WTC11 (cell line): ENCODE measurements at regions not wholly inside any gene's neighbourhood (a gene's known extent, or its start where the extent isn't known, plus 50 kb on each side); places are given as distances from the start of the nearest gene placed in this dataset.
"Not testable (repeated sequence)": the region's sequence is repeated elsewhere in the genome, so short reads cannot be mapped to it uniquely, and the experiment has no call there.

Experiments
- ATAC-seq: fragments of 200-7000 bp; cut with Tn5 transposase; 2 replicates; pipeline ENCODE4 v1.10.0; 2021; ENCODE audit warnings: mild to moderate bottlenecking, moderate library complexity
- CTCF ChIA-PET: fragments of 300-600 bp; sonication (Branson Sonifier 250); formaldehyde crosslinking; loops from one replicate; lab custom pipeline; 2021; ENCODE audit warnings: antibody characterized with exemption; lab: Charles Lee
- POLR2A ChIA-PET: fragments of 350-600 bp; sonication (Branson Sonifier 250); formaldehyde crosslinking; loops from one replicate; lab custom pipeline; 2021; ENCODE audit warnings: antibody characterized with exemption; lab: Charles Lee
- DNase-seq: peaks from one replicate; pipeline ENCODE4 v3.0.0; 2021; ENCODE audit warnings: low spot score
- H3K27ac Mint-ChIP-seq: 2 replicates; pipeline ENCODE4 v1.8.0; 2021; ENCODE audit warnings: mixed read lengths
- H3K27me3 Mint-ChIP-seq: 2 replicates; pipeline ENCODE4 v1.8.0; 2021; ENCODE audit warnings: low read depth, mild to moderate bottlenecking, moderate library complexity, mixed read lengths
- H3K36me3 Mint-ChIP-seq: 2 replicates; pipeline ENCODE4 v1.8.0; 2021; ENCODE audit warnings: mixed read lengths
- H3K4me1 Mint-ChIP-seq: 2 replicates; pipeline ENCODE4 v1.8.0; 2022; ENCODE audit warnings: mixed read lengths
- H3K4me3 Mint-ChIP-seq: 2 replicates; pipeline ENCODE4 v1.8.0; 2021; ENCODE audit warnings: mild to moderate bottlenecking, moderate library complexity, mixed read lengths
- H3K9me3 Mint-ChIP-seq: 2 replicates; pipeline ENCODE4 v1.8.0; 2021; ENCODE audit warnings: mixed read lengths

DNA sequence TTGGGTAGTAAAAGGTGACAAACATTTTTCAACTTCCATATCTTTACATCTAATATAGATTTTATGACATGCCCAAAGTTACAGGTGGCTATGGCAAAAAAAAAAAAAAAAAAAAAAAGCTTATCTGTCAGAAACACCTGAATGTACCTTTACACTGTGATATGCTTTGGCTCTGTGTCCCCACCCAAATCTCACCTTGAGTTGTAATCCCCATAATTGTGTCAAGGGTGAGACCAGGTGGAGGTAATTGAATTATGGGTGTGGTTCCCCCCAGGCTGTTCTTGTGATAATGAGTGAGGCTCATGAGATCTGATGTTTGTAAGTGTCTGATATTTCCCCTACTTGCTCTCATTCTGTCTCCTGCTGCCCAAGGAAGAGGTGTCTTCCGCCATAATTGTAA lies 139.6 kb upstream of the LRRC61 start:
- H3K4me3 Mint-ChIP-seq, H3K27me3 Mint-ChIP-seq, H3K36me3 Mint-ChIP-seq, H3K27ac Mint-ChIP-seq, ATAC-seq, POLR2A ChIA-PET, H3K4me1 Mint-ChIP-seq, CTCF ChIA-PET, DNase-seq, H3K9me3 Mint-ChIP-seq: not testable (repeated sequence)

DNA sequence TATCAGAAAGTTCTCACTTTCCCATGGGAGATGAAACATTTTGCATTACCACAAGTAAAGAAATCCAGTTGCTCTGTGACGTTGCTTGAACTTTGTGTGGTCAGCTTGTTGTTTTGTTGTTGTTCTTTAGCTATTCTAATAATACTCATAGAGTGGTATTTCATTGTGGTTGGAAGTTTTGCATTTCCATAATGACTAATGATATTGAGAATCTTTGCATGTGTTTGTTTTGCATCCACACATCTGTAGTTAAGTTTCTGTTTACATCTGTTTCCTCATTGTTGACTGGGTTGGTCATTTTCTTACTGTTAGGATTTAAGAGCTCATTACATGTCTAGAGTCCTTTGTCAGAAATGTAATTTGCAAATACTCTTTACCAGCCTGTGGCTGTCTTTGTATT lies 133.2 kb upstream of the LRRC61 start:
- H3K36me3 Mint-ChIP-seq, H3K4me1 Mint-ChIP-seq, H3K27ac Mint-ChIP-seq, DNase-seq, POLR2A ChIA-PET, H3K9me3 Mint-ChIP-seq, CTCF ChIA-PET, ATAC-seq, H3K4me3 Mint-ChIP-seq, H3K27me3 Mint-ChIP-seq: not testable (repeated sequence)

DNA sequence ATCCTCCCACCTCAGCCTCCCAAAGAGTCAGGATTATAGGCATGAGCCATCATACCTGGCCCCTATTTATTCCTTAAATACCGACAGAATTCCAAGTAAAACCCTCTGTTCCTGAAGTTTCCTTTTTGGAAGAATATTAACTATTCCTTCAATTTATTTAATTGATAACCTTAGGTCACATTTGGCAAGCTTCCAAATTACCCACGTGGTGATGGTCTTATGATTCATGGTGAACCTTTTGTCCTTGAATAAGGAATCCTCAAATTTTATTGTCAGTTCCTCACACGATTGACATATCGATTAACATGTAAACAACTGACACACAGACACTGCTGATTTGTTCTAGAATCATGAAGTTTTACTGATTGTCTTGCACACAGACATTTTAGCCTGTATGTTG lies 130.6 kb upstream of the LRRC61 start:
- H3K4me1 Mint-ChIP-seq, H3K27me3 Mint-ChIP-seq, H3K9me3 Mint-ChIP-seq, ATAC-seq, CTCF ChIA-PET, DNase-seq, H3K4me3 Mint-ChIP-seq, H3K27ac Mint-ChIP-seq, H3K36me3 Mint-ChIP-seq, POLR2A ChIA-PET: not testable (repeated sequence)

DNA sequence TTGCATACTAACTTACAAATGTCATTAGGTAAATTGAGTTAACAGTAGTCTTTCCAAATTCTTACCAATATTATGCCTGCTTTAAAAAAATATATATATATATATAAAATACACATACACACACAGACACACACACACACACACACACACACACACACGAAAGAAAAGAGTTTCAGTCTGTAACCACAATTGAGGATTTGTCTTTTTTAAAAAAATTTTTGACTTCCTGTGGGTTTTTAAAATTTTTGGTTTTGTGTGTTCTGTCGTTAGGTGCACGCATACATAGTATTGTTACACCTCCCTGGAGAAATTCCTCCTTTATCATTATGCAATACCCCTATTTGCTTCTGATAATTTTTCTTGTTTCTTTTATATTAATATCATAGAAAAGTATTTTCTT lies 129.3 kb upstream of the LRRC61 start:
- H3K27ac Mint-ChIP-seq, DNase-seq, H3K4me1 Mint-ChIP-seq, H3K27me3 Mint-ChIP-seq, H3K9me3 Mint-ChIP-seq, H3K4me3 Mint-ChIP-seq, POLR2A ChIA-PET, ATAC-seq, H3K36me3 Mint-ChIP-seq, CTCF ChIA-PET: not testable (repeated sequence)
